ENCODE measurements at regions not wholly inside any gene's neighbourhood (a gene's known extent, or its start where the extent isn't known, plus 50 kb on each side); places are given as distances from the start of the nearest gene placed in this dataset.

- H4K5ac ChIP-seq (ENCODE audit: insufficient read length, low read depth, low read length): no peak overlapping the region
- H2BK12ac ChIP-seq (ENCODE audit: low read depth, low read length): no peak overlapping the region
- H3K4me3 ChIP-seq (ENCODE audit: extremely low read depth in 1 of 4, insufficient read depth in 2 of 4, low read depth in 3 of 4, low read length in 4 of 4): no peak overlapping the region
- H3K27ac ChIP-seq (ENCODE audit: low read depth, low read length): no peak overlapping the region
- no peak overlapping the region for H3K56ac ChIP-seq (replicated peaks; ENCODE audit: insufficient read length, low read depth, low read length)
- H2AFZ ChIP-seq (ENCODE audit: low read length): no peak overlapping the region
- no peak overlapping the region for H2BK5ac ChIP-seq (ENCODE audit: low read depth, low read length)
- CTCF ChIA-PET (ENCODE audit: partially characterized antibody): no interaction called here
- no peaks in the 10 kb centered on the region for H3K79me2 ChIP-seq (ENCODE audit: control insufficient read depth in 1 of 2, insufficient read depth in 2 of 2, low read length in 2 of 2)
- H3K9ac ChIP-seq (replicated peaks in 1 of 4; ENCODE audit: extremely low read depth in 1 of 4, low read depth in 3 of 4, low read length in 3 of 4): no peak overlapping the region
- H2BK15ac ChIP-seq (ENCODE audit: low read length): no peak overlapping the region
- WGBS, 2 experiments (ENCODE audit: extremely low coverage in 1 of 2, insufficient coverage in 1 of 2, insufficient read length in 1 of 2, insufficient replicate concordance in 2 of 2, low coverage in 1 of 2, low lambda C conversion rate in 2 of 2, missing lambda C conversion rate in 1 of 2): 100% methylated on average over 1 of the region's 1 CpG; no CpG with 5 or more reads in 1 of the 2 experiments
- no peak overlapping the region for H4K91ac ChIP-seq (replicated peaks; ENCODE audit: insufficient read length, low read length)
- no peak overlapping the region for H3K18ac ChIP-seq (ENCODE audit: extremely low read depth, low read length)
- no peaks in the 10 kb centered on the region for H4K20me1 ChIP-seq (replicated peaks in 1 of 2; ENCODE audit: control insufficient read depth in 1 of 2, insufficient read depth in 2 of 2, low read length in 2 of 2)
- no peak overlapping the region for H2AK5ac ChIP-seq (ENCODE audit: low read depth, low read length)
- H3K14ac ChIP-seq (ENCODE audit: insufficient read length): no peak overlapping the region
- H3K4ac ChIP-seq (replicated peaks; ENCODE audit: insufficient read length, low read depth, low read length): no peak overlapping the region
- no peak overlapping the region for H2BK20ac ChIP-seq (ENCODE audit: low read length)
- H2BK120ac ChIP-seq (replicated peaks; ENCODE audit: low read depth, low read length): no peak overlapping the region
- FAIRE-seq (no peak), DNase-seq (ENCODE audit: low read depth in 1 of 2, low spot score in 2 of 2) (no peak)
- H3K4me1 ChIP-seq (replicated peaks in 1 of 4; ENCODE audit: control insufficient read depth in 3 of 4, insufficient read depth in 4 of 4, low read length in 3 of 4): no peaks in the 10 kb centered on the region
- H3K4me2 ChIP-seq (ENCODE audit: insufficient read depth in 1 of 2, low read depth in 2 of 2, low read length in 2 of 2): no peak overlapping the region
- H4K8ac ChIP-seq (ENCODE audit: extremely low read depth, insufficient read depth, low read length): no peak overlapping the region
- H3K23me2 ChIP-seq (ENCODE audit: low read depth, low read length): no peaks in the 10 kb centered on the region
- H3K27me3 ChIP-seq (replicated peaks in 1 of 4; ENCODE audit: control insufficient read depth in 3 of 4, extremely low read depth in 1 of 4, insufficient read depth in 3 of 4, low read length in 3 of 4): no peaks in the 10 kb centered on the region
- no peaks in the 10 kb centered on the region for H3K79me1 ChIP-seq (ENCODE audit: low read depth, low read length)
- POLR2A ChIA-PET (ENCODE audit: partially characterized antibody): no interaction called here
- no peak overlapping the region for H3K23ac ChIP-seq (ENCODE audit: insufficient read length)
- no peaks in the 10 kb centered on the region for H3K9me3 ChIP-seq (ENCODE audit: insufficient read depth in 2 of 2, low read depth in 1 of 2, low read length in 1 of 2)
- no peaks in the 10 kb centered on the region for H3K36me3 ChIP-seq (ENCODE audit: control insufficient read depth in 2 of 4, insufficient read depth in 4 of 4, low read length in 3 of 4)
- TF ChIP-seq ASH2L (IDR thresholded peaks at IDR 0.05; ENCODE audit: low read length): no peak
- TF ChIP-seq EP300 (IDR thresholded peaks at IDR 0.05; ENCODE audit: borderline replicate concordance in 1 of 2, low read depth in 2 of 2, low read length in 2 of 2): no peak
- TF ChIP-seq SP4 (IDR thresholded peaks at IDR 0.05; ENCODE audit: low read length): no peak
- no peak for TF ChIP-seq RNF2 (IDR thresholded peaks at IDR 0.05; ENCODE audit: borderline replicate concordance, low read depth, low read length, missing control alignments, poor library complexity, severe bottlenecking)
- TF ChIP-seq KDM4A (IDR thresholded peaks at IDR 0.05; ENCODE audit: low read depth, low read length, severe bottlenecking): no peak
- TF ChIP-seq, protein P1, sequence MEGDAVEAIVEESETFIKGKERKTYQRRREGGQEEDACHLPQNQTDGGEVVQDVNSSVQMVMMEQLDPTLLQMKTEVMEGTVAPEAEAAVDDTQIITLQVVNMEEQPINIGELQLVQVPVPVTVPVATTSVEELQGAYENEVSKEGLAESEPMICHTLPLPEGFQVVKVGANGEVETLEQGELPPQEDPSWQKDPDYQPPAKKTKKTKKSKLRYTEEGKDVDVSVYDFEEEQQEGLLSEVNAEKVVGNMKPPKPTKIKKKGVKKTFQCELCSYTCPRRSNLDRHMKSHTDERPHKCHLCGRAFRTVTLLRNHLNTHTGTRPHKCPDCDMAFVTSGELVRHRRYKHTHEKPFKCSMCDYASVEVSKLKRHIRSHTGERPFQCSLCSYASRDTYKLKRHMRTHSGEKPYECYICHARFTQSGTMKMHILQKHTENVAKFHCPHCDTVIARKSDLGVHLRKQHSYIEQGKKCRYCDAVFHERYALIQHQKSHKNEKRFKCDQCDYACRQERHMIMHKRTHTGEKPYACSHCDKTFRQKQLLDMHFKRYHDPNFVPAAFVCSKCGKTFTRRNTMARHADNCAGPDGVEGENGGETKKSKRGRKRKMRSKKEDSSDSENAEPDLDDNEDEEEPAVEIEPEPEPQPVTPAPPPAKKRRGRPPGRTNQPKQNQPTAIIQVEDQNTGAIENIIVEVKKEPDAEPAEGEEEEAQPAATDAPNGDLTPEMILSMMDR (IDR thresholded peaks at IDR 0.05; ENCODE audit: control extremely low read depth in 1 of 3, insufficient read depth in 1 of 3, low read depth in 1 of 3, low read length in 3 of 3): no peak
- no peak for TF ChIP-seq TBP (IDR thresholded peaks at IDR 0.05; ENCODE audit: low read depth, low read length)
- no peak for TF ChIP-seq SP2 (IDR thresholded peaks at IDR 0.05; ENCODE audit: low read length)
- TF ChIP-seq CREB1 (IDR thresholded peaks at IDR 0.05): no peak
- TF ChIP-seq KDM5A (IDR thresholded peaks at IDR 0.05; ENCODE audit: low read length): no peak
These were observed 1286.4 kb downstream of the GRIK2 start for GRCh38 chr6:102679865-102680264.

Measured in H1 (cell line).